Left forelimb (tissue), 1 donor: ENCODE measurements at regions not wholly inside any gene's neighbourhood (a gene's known extent, or its start where the extent isn't known, plus 50 kb on each side); places are given as distances from the start of the nearest gene placed in this dataset.
"Not testable (repeated sequence)": the region's sequence is repeated elsewhere in the genome, so short reads cannot be mapped to it uniquely, and the experiment has no call there.

Experiments
- DNase-seq: peaks from one replicate; pipeline ENCODE4 v3.0.0-alpha.2; 2018; ENCODE audit warnings: low spot score

GRCh38 chr7:125255810-125256209 is 326.2 kb upstream of the POT1 start:
- DNase-seq: no peak

GRCh38 chr7:125254566-125254965 is 324.9 kb upstream of the POT1 start:
- no peak for DNase-seq

DNA sequence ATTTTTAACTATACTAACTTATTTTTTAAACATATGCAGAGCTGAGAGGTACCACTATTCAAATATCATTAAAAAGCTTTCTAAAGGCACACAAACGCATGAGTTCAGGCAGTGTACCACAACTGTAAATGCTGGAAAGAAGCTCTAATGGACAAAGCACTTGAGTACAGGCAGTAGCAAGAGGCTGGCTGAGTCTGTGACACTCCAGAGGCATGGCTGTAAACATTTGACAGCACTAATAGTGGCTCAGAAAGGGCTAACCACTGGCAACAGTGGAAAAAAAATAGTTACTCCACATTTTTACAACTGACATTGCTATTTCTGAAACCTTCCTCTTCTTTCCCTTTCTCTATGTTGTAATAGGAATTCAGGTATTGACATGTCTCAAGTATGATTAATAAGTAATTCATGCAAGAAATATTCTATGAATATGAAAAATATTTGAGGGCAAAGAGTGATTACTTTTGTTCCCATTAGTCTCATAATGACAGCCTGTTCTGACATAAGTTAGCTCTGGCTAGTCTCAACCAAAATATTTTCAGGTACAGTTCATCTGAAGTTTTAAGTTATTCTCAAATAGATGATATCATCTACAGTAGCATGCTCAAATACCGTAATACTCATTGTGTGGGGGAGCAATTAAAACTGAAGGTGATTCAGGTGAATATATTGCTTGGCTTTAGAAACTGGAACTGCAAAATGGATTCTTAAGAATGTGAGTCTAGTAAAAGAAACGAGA is 324.0 kb upstream of the POT1 start:
- no peak for DNase-seq

- DNase-seq: no peak
Measured at GRCh38 chr7:125247514-125248098, 318.0 kb upstream of the POT1 start.

- no peak for DNase-seq
Measured at GRCh38 chr7:125246706-125247105, 317.1 kb upstream of the POT1 start.

DNA sequence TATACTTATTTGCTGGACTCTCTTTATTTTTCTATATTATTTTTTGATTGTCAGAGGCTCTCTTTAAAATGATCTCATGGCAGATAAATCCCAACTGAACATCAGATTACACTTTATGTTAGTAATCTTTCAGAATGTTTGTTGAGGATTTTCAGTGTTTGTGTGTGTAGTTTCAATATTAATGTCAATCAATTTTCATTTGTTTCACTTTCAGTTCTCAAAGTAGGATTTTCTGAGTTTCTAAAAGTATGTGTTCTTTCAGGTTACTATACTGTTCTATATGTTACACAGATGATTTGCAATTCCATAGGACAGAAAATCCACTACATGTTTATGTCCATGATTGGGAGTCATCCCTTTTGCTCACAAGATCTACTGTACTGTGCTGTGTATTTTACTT is 311.9 kb upstream of the POT1 start:
- DNase-seq: no peak

DNA sequence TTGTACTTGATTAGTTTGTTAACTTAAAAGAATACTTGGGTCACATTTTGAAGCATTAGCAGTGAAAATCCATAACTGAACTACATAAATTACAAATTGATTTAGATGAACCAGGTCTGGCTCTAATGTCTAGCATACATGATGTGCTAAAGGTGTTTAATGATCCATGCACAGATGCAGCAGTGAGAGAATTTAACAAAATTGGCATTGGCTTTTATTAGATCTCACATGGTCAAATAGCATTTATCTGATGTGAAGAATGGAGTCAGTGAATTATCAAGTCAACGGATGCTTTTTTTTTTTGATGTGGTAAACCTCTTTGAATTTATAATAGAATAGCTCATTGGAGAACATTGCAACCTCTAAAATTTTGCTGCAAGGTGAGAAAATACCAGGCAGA is 293.0 kb upstream of the POT1 start:
- DNase-seq: no peak

- DNase-seq: no peak
Measured at GRCh38 chr7:125218076-125218475, 288.5 kb upstream of the POT1 start.

DNA sequence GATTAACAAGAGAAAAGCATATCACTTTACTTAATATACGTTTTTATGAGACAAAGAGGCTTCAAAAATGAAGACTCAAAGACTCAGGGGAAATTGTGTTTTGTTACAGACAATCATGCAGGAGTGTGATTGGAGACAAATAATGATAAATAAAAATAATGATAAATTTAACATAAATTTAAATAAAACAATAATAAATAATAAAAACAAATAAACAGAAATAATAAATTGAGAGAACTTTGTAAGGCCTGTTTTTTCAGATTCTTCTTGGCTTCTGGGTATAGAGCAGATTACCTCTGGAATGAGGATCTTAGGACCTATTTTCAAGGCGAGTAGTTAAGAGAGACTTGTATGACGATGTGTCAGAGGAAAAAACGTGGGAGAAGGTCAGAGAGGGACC is 271.4 kb upstream of the POT1 start:
- no peak for DNase-seq

GRCh38 chr7:125197731-125198393 is 268.2 kb upstream of the POT1 start:
- no peak for DNase-seq

DNA sequence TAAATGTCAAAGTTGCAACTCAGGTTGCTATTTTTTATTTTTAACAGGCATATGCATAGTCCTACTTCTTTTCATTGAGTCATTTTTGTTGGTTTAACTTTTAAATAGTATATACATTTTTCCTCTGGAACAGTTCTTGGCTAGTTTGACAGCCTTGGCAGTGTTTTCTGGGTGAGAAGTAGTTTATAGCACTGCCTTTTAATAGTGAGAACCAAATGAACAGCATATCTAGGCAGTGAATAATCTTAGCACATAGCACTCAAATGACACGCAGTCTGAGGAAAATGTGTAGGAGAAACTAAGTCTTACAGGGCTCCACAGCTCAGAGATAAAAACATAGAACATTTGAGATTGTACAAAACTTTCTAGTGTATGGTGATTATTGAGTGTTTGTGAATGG is 265.5 kb upstream of the POT1 start:
- no peak for DNase-seq

- no peak for DNase-seq
Measured at GRCh38 chr7:125193263-125193662, 263.6 kb upstream of the POT1 start.

GRCh38 chr7:125184801-125185200 is 255.2 kb upstream of the POT1 start:
- no peak for DNase-seq

GRCh38 chr7:125181569-125182267 is 252.1 kb upstream of the POT1 start:
- not testable (repeated sequence) for DNase-seq

DNA sequence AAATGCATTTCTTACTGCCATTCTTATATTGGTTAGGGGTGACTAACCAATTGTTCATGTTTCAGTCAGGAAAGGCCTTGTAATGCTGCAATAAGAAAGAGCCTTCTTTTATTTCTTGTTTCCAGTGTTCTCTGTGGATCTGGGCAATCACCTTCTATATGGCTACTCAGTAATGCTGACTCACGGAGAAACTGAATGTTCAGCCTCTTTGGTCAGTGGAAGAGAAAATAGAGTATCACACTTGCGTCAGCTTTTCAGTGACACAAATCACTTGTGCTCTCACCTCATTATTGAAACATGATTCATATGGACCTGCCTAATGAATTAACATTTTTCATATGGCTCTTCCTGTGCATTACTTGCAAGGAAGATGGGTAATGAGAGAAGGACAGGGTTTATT is 243.9 kb upstream of the POT1 start:
- no peak for DNase-seq

GRCh38 chr7:125169088-125169487 is 239.5 kb upstream of the POT1 start:
- DNase-seq: no peak

DNA sequence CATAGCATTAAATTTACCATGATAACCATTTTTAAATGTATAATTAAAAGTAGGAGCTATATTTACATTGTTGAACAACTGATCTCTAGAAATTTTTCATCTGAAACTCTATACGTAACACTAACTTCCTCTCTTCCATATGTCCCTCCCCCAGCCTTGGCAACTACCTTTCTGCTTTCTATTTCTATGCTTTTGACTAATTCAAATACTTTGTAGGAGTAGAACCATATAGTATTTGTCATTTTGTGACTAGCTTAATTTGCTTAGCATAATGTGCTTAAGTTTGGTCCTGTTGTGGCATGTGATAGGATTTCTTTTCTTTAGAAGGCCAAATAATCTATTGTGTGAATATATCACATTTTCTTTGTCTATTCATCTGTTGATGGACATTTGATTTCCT is 225.3 kb upstream of the POT1 start:
- DNase-seq: no peak

DNA sequence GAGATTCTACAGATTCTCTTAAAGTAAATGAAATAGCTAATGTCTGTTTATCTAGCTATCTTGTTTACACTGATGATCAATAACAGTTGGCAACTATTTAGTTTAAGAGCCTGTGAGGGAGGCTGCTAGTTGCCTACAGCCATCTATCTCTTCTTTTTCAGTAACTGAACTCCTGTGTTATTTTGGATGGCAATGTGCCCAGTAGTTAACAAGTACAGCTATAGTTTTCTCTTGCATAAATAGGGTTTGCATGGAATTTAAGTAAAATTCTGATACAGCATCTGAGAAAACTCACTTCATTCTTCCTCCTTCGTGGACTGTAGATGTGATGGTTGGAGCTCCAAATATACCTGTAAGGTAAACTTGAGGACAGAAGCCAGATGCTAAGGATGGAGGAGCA is 219.5 kb upstream of the POT1 start:
- no peak for DNase-seq

DNA sequence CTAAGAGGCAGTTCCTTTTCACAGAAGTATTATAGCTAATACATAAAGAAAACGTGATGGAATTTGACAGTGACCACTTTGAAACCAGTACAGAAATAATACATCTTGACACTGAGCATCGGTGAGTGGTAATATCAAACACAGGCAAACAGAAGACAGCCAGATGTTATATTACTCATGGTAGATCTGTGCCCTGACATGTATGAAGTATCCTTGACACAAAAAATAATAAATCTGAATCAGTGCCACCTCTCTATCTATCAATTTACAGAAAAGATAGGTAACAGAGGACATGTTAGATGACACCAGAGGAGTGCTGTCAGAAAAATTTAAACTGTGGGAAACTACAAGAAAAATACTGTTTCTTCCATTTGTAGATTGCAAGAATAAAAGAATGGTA is 217.4 kb upstream of the POT1 start:
- no peak for DNase-seq

DNA sequence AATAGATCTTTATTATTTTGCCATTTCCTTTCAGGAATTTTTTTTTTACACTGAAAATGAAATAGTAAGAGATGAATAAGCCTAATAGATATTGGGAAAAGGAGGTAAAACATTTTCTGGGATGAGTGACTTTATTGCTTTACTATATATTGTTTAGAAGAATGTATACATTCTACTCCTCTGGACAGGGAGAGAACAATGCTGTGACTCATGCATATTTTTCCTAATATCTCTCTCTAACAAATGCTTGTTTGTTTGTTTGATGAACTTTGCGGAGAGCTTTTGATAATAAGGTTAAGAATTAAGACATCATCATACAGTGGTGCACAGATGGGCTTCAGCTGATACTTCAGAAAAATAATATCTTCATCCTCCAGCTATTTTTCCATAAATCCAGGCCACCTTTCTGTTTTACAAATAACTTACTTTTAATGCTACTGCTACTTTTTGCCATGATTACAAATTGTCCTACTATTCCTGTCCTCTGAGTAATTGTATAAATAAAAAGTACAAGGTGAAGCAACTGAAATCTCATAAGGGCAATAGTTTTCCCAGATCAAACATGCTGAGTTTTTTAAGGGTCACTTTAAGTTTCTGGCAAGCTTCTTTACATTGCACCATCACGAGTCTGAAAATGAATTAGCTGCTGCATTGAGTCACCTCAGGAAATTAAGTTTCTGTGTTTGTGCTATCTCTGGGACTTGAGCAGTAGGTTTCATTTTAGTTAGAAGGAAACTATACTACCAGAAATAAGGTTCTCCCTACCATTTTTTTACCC is 207.3 kb upstream of the POT1 start:
- no peak for DNase-seq

DNA sequence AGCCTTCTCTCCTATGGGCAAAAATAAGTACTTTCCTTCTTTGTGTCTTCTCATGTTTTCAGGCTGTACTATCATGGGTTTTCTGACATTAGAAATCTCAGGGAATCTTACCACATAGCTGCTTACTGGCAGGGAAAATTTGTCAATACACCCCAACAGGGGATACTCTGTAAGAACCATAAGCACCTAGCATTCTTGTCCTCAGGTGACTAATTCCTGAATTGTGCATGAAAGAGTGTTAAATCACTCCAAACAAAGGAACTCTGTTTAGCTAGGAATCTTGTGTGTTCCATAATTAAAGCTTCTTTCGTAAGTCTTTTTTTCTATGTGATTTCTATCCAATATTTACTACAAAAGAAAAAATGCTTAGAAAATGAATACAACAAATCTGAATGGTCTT is 206.7 kb upstream of the POT1 start:
- no peak for DNase-seq

- no peak for DNase-seq
Measured at GRCh38 chr7:125130173-125130572, 200.5 kb upstream of the POT1 start.
